Fibroblast of skin of back (primary cell): ENCODE measurements at regions not wholly inside any gene's neighbourhood (a gene's known extent, or its start where the extent isn't known, plus 50 kb on each side); places are given as distances from the start of the nearest gene placed in this dataset.

Source experiments
- DNase-seq: peaks from one replicate; pipeline ENCODE4 v3.0.0-alpha.2; 2013

DNA sequence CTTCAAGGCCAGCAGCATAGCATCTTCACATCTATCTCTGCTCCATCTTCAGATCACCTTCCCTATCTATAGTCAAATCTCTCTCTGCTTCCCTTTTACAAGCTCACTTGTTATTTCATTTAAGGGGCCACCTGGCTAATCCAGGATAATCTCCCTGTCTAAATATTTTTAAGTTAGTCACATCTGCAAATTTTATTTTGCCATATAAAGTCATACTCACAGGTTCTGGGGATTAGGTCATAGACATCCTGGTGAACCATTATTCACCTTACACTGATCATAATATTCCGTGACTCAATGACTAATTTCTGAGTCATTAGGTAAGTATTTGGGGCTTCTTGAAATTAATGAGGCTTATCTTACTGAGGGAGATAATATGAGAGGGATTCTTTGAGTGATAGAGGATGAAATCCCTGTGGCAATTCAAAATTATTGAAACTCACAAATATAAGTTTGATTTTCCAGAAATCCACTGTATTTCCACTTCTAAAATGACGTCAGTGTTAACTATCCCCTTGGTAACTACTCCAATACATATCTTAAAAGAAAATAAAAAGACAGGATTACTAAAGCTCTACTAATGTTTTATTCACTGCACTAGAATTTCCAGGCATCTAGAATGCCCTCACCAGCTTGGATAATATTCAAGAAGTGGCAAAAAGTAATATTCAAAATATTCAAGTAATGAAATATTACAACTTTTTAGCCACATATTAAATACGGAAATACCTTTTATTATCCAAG is 93.7 kb upstream of the RBMS3 start:
- peak; percentile 92 for DNase-seq

GRCh38 chr3:29189328-29189727 is 91.5 kb upstream of the RBMS3 start:
- DNase-seq: no peak

DNA sequence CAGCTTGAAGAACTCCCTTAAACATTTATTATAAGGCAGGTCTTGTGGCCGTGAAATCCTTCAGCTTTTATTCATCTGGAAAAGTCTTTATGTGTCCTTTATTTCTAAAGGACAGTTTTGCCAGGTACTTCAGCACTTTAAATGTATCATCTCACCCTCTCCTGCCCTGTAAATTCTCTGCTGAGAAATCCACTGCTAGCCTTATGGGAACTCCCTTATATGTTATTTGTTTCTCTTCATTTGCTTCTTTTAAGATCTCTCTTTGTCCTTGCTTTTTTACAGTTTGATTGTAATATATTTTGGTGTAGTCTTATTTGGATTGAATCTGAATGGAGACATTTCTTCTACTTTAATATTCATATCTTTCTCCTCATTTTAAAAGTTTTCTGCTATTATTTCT is 86.7 kb upstream of the RBMS3 start:
- DNase-seq: no peak

DNA sequence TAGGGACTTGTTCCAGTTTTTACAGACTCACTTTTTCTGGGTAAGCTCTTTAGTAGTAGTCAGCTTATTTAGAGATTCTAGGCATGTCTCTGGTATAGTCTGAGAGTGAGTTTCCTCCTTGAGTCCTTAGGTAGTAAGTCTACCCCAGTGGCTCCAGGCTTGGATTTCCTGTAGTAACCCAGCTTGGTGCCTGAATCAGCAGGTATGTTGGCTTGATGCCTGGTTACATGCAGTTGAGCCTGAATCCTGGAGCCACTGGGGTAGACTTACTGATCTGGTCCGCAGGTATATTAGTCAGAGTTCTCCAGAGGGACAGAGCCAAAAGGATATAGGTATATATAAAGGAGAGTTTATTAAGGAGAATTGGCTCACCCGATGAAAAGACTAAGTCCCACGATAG is 85.8 kb upstream of the RBMS3 start:
- DNase-seq: no peak

DNA sequence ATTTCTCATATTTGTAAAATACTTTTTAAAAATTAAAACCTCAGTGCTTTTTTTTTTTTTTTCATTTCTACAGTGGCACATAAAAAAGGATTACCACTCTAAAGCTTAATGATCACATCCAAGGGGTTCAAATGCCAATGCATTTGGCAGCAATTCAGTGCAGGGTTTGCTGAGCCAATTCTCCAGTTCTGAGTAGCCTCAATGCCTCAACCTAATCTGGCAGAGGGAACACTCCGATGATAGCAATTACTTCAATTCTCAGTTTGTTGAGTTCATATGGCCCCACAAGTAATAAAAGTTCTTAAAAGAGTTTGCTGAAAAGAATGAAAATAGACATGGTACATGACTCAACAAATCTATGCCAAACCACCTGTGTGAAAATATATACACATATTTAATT is 79.3 kb upstream of the RBMS3 start:
- no peak for DNase-seq

GRCh38 chr3:29202378-29202777 is 78.5 kb upstream of the RBMS3 start:
- peak; percentile 91 for DNase-seq

DNA sequence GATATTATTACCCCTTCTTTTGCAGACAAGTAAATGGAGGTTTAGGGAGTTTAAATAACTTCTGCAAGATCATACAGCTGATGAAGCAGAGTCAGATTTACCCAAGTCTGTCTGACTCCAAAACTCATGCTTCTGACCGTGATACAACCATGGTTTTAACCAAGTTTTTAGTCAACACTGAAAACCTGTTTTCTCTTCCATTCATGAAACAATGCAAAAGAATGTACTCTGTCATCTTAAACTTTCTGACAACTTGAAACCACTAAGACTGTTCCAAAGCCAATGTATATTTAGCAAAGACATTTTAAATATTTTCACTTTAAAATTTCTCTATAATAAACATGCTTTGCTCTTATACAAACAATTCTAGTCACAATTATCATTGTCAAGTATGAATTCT is 77.0 kb upstream of the RBMS3 start:
- DNase-seq: peak; percentile 87

DNA sequence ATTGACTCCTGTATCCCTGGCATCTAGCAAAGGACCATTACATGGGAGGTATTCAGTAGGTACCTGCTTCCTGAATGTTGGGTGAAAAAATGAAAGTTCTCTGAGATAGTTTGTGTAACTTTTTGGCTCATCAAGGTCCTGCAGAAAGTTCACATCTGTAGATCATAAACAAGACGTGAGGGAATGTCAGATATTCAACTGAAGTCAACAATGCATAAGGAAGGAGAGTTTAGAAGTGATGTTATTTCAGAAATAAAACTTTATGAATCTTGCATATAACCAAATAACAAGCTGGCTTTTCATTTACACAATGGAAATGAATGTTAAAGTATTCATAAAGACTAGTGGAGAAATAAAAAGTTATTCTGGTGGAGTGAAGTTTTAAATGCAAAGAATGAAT is 73.4 kb upstream of the RBMS3 start:
- DNase-seq: no peak

GRCh38 chr3:29212789-29213433 is 68.0 kb upstream of the RBMS3 start:
- DNase-seq: no peak

GRCh38 chr3:29214009-29214658 is 66.7 kb upstream of the RBMS3 start:
- DNase-seq: no peak

DNA sequence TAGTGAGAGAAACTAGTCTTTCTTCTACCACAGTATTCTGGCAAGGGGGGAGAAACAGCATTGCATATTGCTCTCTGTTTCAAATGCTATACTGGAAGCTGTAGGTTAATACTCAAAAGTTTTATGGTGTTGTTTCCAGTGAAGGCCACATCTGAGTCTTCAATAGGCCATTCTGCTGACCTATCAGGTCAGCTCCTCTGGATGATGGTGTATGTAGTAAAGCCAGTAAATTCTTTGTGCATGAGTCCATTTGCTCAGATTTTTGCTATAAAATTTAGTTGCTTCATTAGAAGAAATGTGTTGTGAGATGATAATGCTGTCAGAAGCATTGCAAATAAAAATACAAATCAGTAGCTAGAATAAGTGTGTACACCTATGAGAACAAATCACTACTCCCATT is 64.9 kb upstream of the RBMS3 start:
- DNase-seq: no peak

DNA sequence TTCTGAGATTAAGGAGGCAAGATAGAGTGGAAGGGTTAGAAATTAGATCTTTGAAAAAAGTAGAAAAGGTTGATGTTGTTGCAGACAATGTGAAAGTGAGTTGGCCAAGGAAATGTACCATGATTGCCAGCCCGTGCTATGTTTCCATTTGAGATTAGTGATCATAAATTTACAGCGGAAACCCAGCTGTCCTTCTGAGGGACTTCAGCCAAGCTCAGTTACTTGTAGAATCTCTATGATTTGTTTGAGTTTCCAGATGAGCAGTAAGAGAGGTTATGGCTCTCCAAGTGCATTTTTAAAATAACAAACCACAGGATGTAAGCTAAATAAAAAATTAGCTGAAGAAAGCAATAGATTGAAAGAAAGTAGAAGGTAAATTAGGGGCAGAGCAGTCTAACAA is 54.2 kb upstream of the RBMS3 start:
- no peak for DNase-seq

GRCh38 chr3:29227307-29227706 is 53.6 kb upstream of the RBMS3 start:
- no peak for DNase-seq
